K562 (cell line): ENCODE measurements at regions not wholly inside any gene's neighbourhood (a gene's known extent, or its start where the extent isn't known, plus 50 kb on each side); places are given as distances from the start of the nearest gene placed in this dataset.
A peak's percentile ranks its signal among the peaks of the same experiment; 100 is the strongest.

Experiments
- ELK1 ChIP-seq: sonication (generic); formaldehyde crosslinking; IDR thresholded peaks from 2 replicates; pipeline ENCODE4 v1.8.1; 2022; ENCODE audit warnings: missing genetic modification reagents
- ESRRA ChIP-seq: fragments of 450-650 bp; IDR thresholded peaks from 2 replicates; pipeline ENCODE4 v1.6.1; 2014; ENCODE audit warnings: low read depth, mild to moderate bottlenecking, moderate library complexity, borderline replicate concordance
- HNRNPH1 ChIP-seq: fragments of 200-400 bp; formaldehyde crosslinking; optimal IDR thresholded peaks from 2 replicates; pipeline ENCODE3; 2017; ENCODE audit warnings: low read depth, mild to moderate bottlenecking, low read length, moderate library complexity
- MTF1 ChIP-seq: fragments of 250-450 bp; sonication (Bioruptor Pico); IDR thresholded peaks from 2 replicates; pipeline ENCODE4 v1.9.0; 2021; ENCODE audit warnings: moderate library complexity, mild to moderate bottlenecking, inconsistent platforms, borderline replicate concordance
- THAP7 ChIP-seq: fragments of 250-450 bp; sonication (Bioruptor Pico); IDR thresholded peaks from 2 replicates; pipeline ENCODE4 v1.5.0; 2021
- ZNF239 ChIP-seq: fragments of 250-450 bp; sonication (Bioruptor Pico); IDR thresholded peaks from 2 replicates; pipeline ENCODE4 v1.4.0; 2020; ENCODE audit warnings: mild to moderate bottlenecking
- ZNF699 ChIP-seq: fragments of 250-450 bp; sonication (Bioruptor Pico); IDR thresholded peaks from 2 replicates; pipeline ENCODE4 v1.8.0; 2021; ENCODE audit warnings: mild to moderate bottlenecking, moderate library complexity; ENCODE audit not compliant: insufficient replicate concordance
- TF ChIP-seq, protein P1 (sequence below): IDR thresholded peaks from 2 replicates; pipeline ENCODE4 v1.6.1; 2016; ENCODE audit warnings: missing genetic modification characterization, missing compliant biosample characterization
- TF ChIP-seq, protein P2 (sequence below), 2 experiments: fragments of 450-650 bp; formaldehyde crosslinking in 1 of 2; IDR thresholded peaks; 2 replicates each; pipeline versions ENCODE4 v1.4.0 to v1.6.1; 2014 to 2020; ENCODE audit warnings: mild to moderate bottlenecking in 2 of 2, borderline replicate concordance in 1 of 2, low read depth in 1 of 2

- no peak for TF ChIP-seq ZNF699 (CRISPR knock-in tag)
- TF ChIP-seq ELK1 (CRISPR knock-in tag), result no peak
- TF ChIP-seq, protein P1, sequence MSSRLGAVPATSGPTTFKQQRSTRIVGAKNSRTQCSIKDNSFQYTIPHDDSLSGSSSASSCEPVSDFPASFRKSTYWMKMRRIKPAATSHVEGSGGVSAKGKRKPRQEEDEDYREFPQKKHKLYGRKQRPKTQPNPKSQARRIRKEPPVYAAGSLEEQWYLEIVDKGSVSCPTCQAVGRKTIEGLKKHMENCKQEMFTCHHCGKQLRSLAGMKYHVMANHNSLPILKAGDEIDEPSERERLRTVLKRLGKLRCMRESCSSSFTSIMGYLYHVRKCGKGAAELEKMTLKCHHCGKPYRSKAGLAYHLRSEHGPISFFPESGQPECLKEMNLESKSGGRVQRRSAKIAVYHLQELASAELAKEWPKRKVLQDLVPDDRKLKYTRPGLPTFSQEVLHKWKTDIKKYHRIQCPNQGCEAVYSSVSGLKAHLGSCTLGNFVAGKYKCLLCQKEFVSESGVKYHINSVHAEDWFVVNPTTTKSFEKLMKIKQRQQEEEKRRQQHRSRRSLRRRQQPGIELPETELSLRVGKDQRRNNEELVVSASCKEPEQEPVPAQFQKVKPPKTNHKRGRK (tag), result no peak
- no peak for TF ChIP-seq HNRNPH1
- no peak for TF ChIP-seq ESRRA
- no peak for TF ChIP-seq ZNF239
- TF ChIP-seq, protein P2, sequence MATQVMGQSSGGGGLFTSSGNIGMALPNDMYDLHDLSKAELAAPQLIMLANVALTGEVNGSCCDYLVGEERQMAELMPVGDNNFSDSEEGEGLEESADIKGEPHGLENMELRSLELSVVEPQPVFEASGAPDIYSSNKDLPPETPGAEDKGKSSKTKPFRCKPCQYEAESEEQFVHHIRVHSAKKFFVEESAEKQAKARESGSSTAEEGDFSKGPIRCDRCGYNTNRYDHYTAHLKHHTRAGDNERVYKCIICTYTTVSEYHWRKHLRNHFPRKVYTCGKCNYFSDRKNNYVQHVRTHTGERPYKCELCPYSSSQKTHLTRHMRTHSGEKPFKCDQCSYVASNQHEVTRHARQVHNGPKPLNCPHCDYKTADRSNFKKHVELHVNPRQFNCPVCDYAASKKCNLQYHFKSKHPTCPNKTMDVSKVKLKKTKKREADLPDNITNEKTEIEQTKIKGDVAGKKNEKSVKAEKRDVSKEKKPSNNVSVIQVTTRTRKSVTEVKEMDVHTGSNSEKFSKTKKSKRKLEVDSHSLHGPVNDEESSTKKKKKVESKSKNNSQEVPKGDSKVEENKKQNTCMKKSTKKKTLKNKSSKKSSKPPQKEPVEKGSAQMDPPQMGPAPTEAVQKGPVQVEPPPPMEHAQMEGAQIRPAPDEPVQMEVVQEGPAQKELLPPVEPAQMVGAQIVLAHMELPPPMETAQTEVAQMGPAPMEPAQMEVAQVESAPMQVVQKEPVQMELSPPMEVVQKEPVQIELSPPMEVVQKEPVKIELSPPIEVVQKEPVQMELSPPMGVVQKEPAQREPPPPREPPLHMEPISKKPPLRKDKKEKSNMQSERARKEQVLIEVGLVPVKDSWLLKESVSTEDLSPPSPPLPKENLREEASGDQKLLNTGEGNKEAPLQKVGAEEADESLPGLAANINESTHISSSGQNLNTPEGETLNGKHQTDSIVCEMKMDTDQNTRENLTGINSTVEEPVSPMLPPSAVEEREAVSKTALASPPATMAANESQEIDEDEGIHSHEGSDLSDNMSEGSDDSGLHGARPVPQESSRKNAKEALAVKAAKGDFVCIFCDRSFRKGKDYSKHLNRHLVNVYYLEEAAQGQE (IDR thresholded peaks at IDR 0.05; ENCODE audit: borderline replicate concordance), result peak; percentile 54; the same call in 1 of the 2 replicates
- TF ChIP-seq, protein P2 (CRISPR knock-in tag; IDR thresholded peaks at IDR 0.05; ENCODE audit: low read depth), result no peak
- TF ChIP-seq THAP7 (CRISPR knock-in tag), result no peak
- no peak for TF ChIP-seq MTF1 (CRISPR knock-in tag)
Observed at GRCh38 chr7:121510302-121510701, 114.2 kb upstream of the FAM3C start (continued).
